Hematopoietic multipotent progenitor cell (in vitro differentiated cells): ENCODE measurements at regions not wholly inside any gene's neighbourhood (a gene's known extent, or its start where the extent isn't known, plus 50 kb on each side); places are given as distances from the start of the nearest gene placed in this dataset.
A peak's percentile ranks its signal among the peaks of the same experiment; 100 is the strongest.
"Not testable (repeated sequence)": the region's sequence is repeated elsewhere in the genome, so short reads cannot be mapped to it uniquely, and the experiment has no call there.

Experiments used
- DNase-seq, 3 donors: peaks; one replicate each; pipeline ENCODE4 v3.0.0-alpha.2; 2011 to 2015; ENCODE audit warnings: low read depth in 2 of 3, low spot score in 2 of 3

DNA sequence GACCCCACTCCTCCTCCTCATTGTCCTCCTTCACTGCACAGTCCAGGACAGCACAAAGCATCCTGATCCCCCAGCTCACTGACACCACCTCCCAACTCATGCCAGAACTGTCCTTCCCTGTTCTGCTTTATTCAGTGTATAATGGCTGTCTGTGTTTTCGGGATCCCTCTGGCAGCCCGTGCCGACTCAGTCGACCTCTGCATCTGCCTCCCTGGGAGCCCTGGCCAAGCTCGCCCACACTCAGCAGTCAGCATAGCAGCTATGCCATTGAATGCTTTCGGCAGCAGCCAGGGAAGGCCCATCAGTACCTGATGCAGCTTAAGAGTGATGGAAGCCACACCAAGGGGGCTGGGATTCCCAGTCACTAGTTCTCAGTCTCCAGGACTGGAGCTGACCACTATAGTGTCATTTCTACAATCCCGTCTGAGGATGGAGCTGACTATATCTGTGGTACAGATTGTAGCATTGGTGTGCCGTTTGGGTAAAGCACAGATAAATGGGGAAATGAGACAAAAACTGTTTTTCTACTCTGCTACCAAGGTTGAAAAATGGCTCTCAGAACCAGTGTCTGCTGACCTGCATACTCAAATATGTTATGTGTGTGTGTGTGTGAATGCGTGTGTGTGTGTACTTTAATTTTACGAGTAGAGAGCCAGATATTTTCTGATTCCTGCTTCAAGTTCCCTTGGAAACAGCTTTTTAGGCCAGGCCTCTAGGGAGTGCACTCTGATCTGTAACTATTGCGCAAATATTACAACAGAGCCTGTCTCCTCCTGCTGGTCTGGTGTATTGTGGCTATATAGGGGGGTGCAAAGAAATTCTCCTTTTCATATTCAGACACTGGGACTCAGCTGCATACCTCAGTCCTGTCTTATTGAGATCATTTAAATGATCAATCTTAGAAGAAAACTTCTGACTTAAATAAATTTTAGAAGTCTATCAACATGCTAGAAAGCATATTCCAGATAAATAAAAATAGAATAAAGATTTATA is 78.8 kb upstream of the TOP3B start:
- DNase-seq = peak in 1 of 3 donors; percentile 22

DNA sequence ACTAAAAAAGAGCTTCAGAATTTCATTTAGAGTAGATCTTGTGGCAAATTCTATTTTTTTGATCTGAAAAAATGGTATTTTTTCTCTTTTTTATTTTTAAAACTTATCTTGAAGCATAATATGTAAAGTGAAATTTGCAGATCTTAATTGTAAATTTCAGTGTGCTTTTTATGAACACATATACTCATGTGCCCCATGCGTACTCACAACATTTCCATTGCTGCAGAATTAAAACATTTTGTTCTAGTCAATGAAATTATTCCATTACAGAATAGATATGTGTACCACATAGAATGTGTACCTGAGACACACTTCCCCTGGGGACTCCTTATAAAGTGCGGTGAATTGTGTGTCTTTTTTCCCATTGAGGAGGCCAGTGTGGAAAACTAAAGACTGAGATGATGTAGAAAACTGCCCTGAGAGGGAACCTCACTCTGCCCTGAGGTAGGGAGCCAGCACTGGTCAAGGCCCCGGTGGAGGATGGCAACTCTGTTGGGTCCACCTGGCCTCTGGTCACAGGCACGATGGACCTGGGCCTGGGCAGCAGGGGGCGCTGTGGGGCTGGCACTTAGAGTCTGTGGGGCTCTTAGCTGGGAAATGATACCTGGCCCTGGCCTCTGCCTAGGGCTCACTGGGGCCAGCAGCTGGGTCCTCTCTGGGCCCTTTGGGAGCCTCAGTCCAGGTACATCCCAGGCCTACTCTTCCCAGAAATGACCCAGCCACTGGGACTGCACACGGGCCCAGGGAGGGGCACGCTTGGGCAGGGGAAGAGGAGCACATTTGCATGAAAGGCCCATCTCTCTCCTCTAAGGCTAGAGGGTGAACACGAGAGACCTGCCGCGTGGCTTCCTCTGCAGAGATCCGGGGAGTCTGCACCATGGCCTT is 77.9 kb upstream of the TOP3B start:
- peak in 2 of 3 donors; percentile 33 to 47 for DNase-seq

DNA sequence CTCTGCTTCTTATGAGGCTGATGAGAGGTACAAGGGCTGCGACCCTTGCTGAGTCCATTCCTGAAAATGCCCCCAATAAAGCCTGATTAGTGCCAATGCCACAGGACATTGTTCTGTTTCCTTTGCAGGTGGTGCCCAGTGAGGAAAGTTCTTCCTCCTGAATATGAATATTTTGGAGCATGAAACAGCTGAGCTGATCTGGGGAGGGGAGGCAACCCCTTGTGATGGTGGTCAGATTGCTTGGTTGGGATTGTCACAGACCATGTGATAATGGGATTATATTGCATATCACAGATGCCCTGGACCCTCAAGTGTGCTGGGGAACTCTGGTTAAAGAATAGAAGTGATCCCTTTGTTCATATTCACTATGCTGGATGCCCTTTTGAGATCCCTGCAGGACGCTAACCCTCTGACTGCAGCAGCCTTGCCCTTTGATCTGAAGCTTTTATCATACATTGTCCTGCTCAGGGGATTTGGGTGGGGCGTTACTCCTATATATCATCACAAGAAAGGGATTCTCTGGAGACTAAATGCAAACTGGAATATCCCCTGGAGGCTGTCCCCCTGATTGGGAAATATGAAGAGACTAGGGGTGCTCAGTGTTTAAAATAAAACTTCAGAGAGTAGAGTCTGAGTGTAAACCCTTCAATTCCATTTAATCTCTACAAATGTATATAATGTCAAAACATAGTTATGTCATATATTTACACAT is 76.9 kb upstream of the TOP3B start:
- no peak for DNase-seq

- DNase-seq = no peak
These were observed 76.2 kb upstream of the TOP3B start for GRCh38 chr22:22058633-22059290.

GRCh38 chr22:22057617-22058378 is 75.2 kb upstream of the TOP3B start:
- DNase-seq = no peak

- DNase-seq = not testable (repeated sequence)
These were observed 74.4 kb upstream of the TOP3B start for GRCh38 chr22:22056809-22057594.

- DNase-seq = not testable (repeated sequence)
These were observed 70.1 kb upstream of the TOP3B start for GRCh38 chr22:22052548-22053139.

GRCh38 chr22:22051032-22051431 is 68.4 kb upstream of the TOP3B start:
- not testable (repeated sequence) for DNase-seq

GRCh38 chr22:22050141-22050775 is 67.7 kb upstream of the TOP3B start:
- no peak for DNase-seq

- no peak for DNase-seq
These were observed 67.1 kb upstream of the TOP3B start for GRCh38 chr22:22049684-22050083.

DNA sequence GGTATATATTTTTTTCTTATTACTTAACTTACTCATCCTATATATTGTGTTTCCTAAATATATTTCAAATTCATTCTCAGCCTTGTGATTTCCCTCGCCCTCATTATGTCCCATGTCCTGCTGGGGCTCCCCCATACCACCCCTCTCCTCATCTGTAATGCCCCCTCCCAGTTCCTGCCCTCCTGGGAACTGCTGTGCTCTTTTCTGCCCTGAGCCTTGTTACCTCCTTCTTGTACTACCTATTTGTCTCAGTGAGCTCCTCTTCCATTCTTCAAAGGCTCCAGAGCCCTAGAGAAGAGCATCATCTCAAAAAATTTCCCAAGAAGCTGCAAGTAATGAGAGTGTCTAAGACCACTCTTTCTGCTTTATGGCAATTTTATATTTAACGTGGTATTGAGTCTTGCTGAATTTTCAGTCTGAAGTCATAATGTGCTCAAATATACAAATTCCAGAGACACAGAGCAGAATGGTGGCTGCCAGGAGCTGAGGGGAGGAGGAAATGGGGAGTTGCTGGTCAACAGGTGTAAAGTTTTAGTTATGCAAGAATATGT is 66.5 kb upstream of the TOP3B start:
- no peak for DNase-seq

DNA sequence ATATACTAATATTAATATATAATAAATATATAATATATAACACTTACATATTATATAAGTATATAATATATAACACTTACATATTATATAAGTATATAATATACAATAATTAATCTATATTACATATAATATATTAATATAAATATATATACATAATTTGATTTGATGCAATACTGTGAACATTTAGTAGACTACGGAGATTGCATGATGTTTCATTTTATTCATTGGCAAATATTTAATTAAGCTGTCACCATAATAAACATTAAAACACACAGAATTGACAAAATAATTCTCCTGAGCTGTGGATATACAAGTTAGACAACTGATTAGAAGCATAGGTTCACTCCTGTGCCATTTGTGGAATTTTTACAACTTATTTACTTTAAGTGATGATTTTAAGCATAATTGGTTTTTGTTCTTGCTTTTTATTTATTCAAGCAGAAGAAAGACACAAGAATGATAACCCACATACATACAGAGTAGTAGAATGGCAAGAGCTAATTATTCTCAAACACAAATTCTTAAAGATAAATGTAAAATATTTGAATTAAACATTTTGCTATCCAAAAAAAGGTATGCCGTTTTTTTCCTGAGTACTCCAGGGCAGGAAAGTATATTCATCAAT is 65.8 kb upstream of the TOP3B start:
- DNase-seq = no peak

DNA sequence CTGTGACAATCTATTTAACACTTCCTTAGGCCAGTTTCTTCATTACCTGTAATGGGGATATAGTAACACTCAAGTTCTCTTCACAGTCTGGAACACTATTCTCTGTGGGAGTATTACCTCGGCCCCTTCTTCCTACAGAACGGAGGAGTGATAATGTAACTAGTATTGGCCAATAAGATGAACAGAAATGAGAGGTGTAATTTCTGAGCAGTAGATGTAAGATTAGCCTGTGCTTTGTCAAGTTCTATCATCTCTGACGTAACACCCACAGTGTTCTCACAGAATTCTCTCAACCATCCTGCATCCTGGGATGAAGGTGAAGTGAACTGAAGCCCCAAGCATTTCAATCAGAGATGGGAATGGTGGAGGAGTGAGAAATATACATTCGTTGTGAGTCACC is 65.2 kb upstream of the TOP3B start:
- no peak for DNase-seq

- no peak for DNase-seq
These were observed 64.7 kb upstream of the TOP3B start for GRCh38 chr22:22047266-22047665.

GRCh38 chr22:22046370-22046769 is 63.8 kb upstream of the TOP3B start:
- DNase-seq = no peak

DNA sequence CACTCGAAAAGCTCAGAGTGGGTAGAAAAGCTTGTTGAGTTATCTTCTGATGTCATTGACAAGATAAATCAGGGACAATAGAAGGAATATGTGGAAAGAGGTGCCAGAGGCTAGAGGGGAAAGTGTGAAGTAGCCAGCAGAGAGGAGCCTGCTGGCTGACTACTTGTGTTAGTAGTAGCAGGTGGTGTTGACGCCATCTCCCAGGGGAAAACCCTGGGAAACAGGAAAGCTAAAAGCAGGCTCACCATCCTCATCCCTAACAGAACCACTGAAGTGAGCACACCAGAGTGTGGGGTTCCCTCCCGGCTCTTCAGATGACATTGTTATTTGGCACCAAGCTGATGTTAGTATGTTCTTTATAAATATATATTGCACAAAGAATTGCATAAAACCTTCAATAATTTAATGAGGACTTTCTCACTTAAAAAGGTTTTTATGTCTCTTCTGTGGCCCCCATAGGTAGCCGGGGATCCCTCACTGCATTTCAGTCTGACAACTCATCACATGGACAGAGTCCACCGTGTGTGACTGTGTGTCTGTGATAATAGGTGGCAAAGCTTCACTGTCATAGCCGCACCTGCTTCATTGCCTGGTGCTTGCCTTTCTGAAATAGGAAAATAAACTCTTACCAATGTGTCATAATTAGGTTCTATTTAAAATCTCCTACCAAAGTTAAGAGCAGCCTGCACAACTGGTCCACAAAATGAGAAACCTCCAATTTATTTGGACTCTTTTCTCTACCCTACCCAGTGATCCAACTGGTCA is 63.2 kb upstream of the TOP3B start:
- DNase-seq = no peak
